GM12874 (cell line): ENCODE measurements at regions not wholly inside any gene's neighbourhood (a gene's known extent, or its start where the extent isn't known, plus 50 kb on each side); places are given as distances from the start of the nearest gene placed in this dataset.

Experiments used
- CTCF ChIP-seq: IDR thresholded peaks from 2 replicates; pipeline ENCODE4 v1.5.1; 2011; ENCODE audit warnings: low read depth, mild to moderate bottlenecking, control low read depth, low read length, moderate library complexity; ENCODE audit not compliant: insufficient read depth

GRCh38 chr9:28127101-28127500, 553.8 kb upstream of the C9orf72 start:
- TF ChIP-seq CTCF = no peak

DNA sequence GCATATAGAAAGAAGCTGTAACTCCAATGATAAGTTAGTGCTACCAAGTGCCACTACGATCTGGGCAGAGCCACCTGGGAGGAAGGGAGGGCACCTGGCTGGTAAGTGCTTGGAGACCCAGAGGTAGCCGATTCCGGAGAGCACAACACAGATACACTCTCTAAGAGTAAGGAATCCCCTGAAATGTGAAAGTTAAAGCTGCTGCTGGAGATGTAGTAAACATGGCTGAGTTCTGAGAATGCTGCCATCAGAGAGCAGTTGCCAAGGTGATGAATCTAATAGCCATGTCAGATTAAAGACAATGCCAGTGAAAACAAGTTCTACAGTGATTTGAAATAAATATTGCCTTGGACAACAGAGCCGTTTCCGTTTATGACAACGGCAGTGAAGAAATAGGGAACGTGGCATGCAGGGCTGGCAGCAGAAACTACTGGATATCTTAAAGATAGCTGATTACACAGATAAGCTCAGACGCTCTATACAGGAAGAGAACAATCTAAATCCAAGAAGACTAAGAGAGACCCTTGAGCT, 561.2 kb upstream of the C9orf72 start:
- no peak for TF ChIP-seq CTCF

GRCh38 chr9:28135549-28135948, 562.3 kb upstream of the C9orf72 start:
- TF ChIP-seq CTCF = no peak

DNA sequence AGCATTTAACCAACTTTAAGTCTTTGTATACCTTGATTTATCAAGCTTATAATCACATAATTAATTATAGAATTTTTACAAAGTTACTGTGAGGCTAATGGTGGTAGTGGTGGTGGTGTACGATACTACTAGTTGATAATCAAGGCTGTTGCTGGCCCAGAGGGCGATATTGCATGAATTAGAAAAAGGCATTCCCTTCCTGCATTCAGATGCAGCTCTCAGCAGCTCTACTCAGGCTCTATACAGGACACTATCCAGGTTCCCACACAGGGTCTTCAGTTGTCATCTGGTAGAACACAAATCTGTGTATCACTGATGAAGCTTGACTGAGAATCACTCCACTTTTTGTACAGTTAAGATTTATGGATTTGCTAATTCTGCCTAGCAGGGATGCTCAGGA, 562.8 kb upstream of the C9orf72 start:
- TF ChIP-seq CTCF = no peak

DNA sequence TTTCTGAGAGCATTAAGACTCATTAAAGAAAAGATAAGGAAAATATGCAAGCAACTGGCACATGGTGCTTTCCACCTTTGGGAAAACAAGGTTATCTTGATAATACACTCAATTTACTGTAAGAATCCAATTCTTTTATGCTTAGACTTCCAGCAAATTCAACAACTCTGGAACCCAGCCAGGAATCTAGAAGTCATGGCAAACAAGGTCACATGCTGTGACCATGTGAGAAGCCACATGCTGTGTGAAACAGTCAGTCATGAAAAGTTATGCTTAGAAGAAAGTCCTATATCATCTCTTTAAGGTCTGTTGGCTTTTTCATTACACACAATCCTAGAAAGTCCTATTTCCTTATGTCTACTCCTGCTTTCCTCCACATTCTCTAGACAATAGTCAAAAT, 581.8 kb upstream of the C9orf72 start:
- TF ChIP-seq CTCF = no peak

GRCh38 chr9:28155671-28156070, 582.4 kb upstream of the C9orf72 start:
- TF ChIP-seq CTCF = no peak

- TF ChIP-seq CTCF = no peak
These were observed 585.2 kb upstream of the C9orf72 start for GRCh38 chr9:28158451-28158850.
